GM11168 (cell line): ENCODE measurements at regions not wholly inside any gene's neighbourhood (a gene's known extent, or its start where the extent isn't known, plus 50 kb on each side); places are given as distances from the start of the nearest gene placed in this dataset.

Experiments used
- in situ Hi-C: fragments of 300-500 bp; cut with MboI; formaldehyde crosslinking; loops from one replicate; pipeline ENCODE4 v1.12.0; 2022; ENCODE audit warnings: low sequenced_read_pairs; ENCODE audit not compliant: unreplicated experiment

DNA sequence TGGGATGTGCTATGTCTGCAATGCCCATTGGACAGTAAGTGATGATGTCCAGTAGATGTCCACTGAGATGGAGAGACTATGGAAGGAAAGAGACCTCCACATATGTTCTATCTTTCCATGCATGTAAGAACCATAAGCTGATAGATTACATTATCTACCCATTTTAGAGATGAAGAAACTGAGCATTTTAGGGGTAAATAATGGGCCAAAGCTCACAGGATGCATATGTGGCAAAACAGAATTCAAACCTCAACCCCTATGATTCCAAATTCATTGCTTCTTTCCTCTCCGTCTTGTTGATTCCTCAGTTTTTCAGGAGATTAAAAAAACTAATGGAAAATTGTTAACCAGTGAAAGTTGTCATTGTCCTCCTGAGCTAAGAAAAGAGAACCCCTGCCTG lies 200.7 kb upstream of the PWP1 start:
- in situ Hi-C loops, result no loop called here

DNA sequence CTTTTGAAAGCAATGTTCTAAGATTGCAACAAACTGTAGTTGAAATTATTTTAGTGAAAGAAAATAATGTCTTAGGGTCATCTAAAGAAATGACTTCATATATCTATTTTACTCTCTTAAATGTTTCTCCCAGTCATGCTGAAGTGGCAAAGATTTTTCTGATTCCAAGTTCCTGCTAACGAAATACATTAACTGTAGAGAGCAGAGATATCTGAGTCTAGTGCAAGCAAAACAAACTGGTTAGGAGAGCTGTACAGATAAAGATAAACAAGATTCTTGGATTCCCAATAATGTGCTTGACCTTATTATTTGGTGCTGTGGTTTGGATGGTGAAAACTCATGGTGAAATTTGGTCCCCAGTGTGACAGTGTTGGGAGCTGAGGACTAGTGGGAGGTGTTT lies 199.9 kb upstream of the PWP1 start:
- in situ Hi-C loops, result no loop called here

DNA sequence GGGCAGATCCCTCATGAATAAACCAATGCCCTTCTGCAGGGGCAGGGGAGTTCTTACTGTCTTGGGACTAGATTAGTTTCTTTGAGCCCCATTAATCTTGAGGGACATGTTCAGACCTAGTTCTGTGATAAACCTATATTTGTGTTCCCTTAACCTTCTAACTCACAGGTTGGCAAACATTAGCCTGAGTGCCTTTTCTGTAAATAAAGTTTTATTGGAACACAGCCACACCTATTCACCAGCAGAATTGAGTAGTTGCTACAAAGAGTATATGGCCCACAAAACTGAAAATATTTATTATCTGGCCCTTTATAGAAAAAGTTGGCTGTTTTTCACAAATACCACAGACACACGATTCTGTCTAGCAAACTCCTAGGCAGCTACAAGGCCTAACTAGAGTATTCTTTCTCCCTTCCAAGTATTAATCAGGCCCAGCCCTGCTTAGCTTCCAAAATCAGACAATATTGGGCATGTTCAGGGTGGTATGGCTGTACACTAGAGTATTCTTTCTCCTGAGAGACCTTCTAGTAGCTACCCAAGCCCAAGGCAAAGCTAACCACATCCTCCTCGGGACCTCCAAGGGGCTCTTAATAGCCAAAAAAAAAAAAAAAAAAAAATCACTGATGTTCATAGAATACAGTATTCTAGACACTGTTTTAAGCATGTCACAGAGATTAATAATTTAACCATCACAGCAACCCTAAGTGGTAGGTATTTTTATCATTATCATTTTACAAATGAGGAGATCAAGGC lies 199.3 kb upstream of the PWP1 start:
- in situ Hi-C loops, result no loop called here

DNA sequence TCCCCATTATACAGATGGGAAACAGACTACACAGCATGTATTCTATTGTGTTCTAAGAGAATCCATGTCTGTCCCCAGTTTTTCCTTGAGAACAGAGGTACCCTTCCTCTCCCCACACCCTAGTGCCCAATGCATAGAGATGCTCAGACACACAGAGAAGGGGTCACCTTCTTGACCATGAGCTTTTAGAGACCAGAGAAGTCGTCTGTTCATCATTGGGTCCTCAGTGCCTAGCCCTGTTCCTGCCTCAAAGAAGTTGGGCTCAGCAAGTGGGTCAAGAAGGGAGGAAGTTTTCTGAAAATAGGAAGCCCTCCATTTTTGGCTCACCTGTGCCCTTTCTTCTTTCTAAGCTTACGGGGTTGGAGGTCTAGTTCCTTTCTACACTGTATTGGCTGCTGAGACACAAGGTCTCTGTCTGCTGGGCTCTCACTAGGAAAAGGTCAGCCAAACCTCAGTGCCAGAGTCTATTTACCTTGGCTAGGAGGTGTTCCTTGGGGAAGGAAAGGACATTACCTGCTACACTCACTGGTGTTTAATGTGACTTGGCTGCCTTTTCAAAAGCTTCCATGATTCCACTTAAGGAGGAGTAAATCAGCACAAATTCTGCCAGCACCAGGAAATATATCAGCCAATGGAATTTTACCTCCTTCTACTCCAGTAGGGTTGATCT lies 198.5 kb upstream of the PWP1 start:
- in situ Hi-C loops, result no loop called here

DNA sequence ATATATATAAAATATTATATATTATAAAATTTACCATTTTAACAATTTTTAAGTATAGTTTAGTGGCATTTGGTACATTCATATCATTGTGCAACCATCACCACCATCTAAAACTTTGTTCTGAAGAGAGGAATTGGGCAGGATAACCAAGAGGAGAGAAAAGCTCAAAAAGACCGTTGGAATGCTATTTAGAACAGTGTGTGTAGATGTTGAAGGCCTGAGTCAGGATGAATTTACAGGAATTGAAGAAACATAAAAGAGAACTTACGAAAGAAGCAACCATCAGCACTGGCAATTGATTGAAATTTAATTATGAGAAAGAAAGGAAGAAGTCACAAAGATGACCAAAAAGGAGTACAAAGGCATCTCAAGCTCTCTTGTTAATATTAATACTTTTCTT lies 196.9 kb upstream of the PWP1 start:
- in situ Hi-C loops, result no loop called here

DNA sequence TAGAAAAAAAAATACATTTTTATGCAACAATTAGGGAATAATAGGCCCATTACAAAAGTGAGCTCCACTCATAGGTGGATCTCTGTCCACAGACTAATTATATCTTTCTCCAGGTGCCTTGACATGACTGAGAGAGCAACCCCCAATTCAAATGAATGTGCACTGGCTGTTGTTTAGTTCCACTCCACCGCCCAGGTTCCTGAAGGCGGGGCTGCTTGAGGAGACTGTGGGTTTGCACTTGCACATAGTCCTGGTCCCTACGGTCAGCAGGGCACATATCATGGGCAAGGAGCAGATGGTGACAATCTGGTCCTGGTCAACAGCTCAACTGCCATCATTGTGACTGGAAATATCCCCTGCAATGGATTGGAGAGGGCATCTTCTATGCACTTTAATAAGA lies 195.6 kb upstream of the PWP1 start:
- in situ Hi-C loops, result no loop called here

DNA sequence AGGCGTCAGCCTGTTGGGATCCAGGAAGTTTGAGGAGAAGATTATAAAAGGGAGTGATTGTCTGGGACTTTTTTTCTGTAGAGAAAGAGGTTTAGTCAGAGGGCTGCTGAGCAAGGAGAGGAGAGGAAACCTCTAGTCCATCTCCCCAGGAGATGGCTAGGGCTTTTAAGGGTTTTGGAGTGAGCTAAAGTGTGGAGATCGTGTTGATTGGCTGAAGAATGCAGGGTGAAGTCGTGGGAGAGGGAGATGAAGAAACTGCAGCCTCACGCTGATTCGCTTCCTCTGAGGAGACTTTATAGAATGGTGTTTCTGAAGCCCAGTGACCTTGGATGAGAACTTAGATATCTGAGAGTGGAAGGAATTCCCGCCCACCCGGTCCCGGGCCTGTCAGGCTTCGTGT lies 193.7 kb upstream of the PWP1 start:
- in situ Hi-C loops, result no loop called here

DNA sequence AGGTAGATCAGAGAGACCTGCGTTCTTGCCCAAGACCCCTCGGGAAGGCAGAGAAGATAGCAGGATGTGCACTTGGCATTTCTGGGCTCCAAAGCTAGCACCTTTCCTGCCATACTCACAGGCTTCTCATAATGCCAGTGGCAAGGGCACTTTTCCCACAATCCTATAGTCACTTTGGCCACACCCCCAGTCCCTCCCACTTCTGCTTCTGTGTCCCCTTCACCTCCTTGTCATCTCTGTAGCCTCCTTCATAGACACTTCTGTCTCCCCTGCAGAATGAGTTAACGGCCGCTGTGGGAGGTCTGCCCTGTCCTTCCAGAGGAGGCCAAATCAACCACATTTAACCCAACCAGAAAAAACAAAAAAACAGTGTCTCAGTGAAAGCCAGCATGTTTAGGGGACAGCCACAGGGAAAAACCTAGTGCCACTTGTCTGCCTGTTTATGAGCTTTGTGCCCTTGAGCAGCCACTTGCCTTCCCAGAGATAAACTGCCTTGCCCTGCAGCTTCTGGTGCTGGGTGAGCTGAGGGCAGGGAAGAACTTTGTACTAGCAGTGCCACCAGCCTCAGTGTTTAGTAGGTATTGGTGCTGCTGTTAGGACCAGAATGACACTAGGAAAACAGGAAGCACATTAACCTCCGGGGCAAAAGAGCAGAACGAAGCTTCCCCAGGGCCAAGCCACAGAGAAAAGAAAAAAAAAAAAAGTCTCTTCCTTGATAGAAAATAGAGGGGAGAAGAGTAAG lies 193.0 kb upstream of the PWP1 start:
- in situ Hi-C loops, result no loop called here

DNA sequence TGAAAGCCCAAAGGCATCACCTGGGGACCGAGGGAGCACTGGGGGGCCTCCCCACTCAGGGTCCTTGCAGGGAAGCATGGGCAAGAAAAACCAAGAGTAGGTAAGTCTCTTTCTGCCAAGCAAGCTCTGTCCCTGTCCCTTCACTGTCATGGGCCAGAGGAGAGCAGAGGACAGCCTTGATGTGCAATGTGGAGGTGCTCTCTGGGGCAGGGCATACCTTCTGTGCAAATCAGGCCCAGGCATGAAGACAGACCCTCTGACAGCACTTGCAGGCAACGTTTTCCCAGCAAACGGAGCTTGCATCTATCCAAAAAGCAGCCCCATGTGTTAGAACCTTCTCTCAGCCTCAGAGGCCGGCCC lies 192.5 kb upstream of the PWP1 start:
- in situ Hi-C loops, result no loop called here

DNA sequence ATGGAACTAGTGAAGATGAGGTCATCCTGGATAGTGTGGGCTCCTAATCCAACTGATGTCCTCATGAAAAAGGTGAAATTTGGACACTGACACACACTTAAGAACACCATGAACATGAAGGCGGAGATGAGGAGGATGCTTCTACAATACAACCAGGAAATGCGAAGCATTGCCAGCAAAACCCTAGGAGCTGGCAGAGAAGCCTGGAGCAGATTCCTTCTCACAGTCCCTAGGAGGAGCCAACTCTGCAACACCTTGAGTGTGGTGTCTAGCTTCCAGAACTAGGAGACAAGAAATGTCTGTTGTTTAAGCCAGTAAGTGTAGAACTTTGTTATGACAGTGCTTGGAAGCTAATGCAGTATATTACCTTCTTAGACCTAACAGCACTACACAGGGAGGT lies 191.9 kb upstream of the PWP1 start:
- in situ Hi-C loops, result no loop called here

DNA sequence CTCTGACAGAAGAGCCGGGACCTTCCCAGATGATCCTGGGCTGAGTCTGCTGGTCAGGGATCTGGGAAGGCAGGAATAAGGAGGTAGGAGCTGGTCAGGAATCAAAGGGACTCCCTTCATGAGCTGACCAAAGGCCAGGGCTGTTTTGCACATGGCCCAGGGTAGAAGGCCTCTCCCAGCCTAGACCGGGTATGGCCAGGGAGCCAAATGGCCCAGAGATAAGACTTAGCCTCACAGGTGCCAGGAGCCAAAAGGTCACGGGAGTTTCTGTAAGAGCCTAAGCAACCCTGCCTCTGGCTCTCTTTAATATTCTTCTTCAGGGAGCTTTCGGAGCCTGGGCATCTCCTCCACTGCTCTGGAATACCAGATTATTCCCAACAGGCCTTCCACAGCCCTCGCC lies 191.3 kb upstream of the PWP1 start:
- in situ Hi-C loops, result no loop called here

DNA sequence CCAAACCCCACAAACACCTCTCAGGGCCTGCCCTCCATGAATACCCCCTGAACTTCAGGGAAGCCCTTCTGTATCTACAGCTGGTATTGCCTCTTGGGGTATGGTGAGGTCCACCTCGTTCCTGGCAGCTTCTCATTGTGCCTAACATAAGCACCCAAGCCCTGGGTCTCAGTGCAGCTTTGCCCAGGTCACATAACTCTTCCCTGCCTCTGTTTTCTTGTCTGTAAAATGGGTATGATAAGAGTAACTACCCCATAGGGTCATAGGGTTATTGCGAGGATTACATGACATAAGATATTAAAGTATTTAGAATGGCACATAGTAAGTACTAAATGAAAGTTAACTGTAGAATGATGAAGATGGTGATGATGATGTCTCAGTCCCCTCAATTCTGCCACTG lies 190.0 kb upstream of the PWP1 start:
- in situ Hi-C loops, result no loop called here

DNA sequence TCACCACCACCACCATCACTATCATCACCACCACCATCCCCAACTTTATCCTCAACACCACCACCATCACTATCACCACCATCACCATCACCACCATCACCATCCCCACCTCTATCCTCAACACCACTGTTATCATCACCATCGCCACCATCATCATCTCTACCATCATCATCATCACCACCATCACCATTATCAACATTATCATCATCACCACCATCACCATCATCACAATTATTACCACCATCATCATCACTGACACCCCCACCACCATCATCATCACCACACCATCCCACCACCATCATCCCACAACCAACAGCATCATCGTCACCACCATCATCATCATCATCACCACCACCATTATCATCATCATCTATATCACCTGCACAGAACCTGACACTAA lies 188.4 kb upstream of the PWP1 start:
- in situ Hi-C loops, result no loop called here

DNA sequence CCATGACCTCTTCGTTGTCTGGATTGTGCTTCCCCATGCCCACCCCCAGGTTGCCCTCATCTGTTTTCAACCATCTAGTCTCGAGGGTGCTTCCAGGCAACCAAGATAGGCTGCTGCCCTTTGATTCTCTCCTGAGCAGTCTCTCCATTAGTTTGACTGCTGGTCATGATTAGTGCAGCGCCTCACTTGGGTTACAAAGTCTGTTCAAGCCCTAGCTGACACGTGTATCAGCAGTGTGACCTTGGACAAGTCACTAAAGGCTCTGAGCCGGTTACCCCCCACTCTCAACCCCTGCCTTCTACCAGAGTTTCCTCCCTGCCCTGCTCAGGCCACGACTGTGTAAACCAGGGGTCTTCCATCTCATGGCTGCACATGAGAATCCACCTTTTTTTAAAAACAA lies 185.3 kb upstream of the PWP1 start:
- in situ Hi-C loops, result no loop called here

DNA sequence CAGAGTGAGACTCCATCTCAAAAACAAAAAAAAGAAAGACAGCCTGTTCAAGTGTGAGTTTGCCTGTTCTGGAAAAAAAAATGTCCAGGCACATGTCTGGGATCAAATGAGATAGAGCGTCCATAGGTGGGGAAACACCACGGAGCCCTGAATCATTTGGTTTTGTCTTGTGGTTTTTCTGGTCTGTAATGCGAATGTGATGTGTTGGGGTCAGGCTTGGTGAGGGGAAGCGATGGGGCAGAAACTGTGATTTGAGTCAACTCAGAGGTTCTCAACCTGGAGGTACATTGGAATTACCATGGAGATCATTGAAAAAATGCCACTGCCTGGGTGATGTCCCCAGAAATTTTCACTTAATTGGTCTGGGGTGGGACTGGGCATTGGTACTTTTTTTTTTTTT lies 183.9 kb upstream of the PWP1 start:
- in situ Hi-C loops, result no loop called here

DNA sequence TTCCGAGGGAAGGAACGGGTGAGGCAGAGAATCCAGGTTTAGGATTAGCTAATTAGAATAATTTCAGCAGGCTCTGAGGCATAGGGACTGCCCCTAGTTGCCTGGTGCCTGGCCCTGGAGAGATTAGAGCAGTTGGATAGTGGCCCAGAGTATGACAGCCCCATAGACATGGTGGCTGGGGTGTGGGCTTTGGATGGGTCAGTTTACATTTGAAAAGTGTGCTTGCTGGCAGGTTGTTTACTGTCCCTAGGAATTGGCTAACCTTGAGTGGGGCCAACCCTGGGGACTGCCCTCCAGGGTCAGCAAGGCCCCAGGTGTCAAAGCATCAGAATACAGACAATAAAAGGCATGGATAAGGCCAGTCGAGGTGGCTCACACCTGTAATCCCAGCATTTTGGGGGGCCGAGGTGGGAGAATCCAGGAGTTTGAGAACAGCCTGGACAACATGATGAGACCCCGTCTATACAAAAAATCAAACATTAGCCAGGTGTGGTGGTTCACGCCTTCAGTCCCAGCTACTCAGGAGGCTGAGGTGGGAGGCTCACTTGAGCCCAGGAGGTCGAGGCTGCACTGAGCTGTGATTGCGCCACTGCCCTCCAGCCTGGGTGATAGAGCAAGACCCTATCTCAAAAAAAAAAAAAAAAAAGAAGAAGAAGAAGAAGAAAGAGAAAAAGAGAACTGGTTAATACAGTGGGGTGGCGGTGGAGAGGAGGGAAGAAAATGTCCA lies 182.3 kb upstream of the PWP1 start:
- in situ Hi-C loops, result no loop called here

DNA sequence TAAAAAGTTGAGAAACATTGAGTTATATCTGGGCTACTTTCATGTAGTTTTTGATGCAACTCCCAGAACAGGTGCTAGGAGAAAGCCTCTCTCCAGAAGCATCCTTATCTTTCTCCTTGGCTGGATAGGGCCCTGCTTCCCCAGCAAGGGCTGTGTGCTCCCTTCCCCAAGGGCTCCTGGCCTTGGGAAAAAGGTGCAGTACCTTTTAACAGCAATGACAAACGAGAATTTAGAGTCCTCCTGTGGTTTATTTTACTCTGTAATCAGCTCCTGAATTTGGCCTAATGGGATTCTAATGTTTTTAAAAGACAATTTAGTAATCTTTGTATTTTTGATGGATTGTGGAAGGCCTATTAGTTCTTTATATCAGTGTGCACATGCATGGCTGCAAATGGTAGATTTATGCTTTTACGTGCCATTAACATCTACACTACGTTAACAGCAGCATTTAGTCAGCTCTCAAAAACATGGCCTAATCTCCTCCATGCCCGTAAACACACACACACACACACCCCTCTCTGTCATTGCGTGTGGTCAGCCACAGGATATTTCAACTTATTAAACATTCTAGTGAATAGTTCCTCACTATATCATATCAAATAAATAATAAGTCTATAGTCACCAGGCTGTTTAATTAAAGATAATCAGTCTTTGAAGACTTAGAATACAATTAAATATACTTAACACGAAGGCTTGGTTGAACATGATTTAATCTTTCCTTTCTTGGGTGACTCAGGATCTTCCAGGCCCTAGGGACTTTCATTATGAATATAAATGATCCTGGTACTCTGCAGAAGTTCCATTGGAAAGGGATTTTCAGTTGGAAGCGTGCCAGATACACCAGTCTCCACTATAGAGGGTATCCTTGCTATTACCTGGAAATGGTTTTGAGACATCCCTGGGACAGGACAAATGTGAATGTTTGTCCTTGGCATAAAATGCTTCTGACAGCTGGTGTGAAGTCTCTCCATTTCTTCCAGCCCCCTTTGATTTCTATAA lies 181.4 kb upstream of the PWP1 start:
- in situ Hi-C loops, result no loop called here

DNA sequence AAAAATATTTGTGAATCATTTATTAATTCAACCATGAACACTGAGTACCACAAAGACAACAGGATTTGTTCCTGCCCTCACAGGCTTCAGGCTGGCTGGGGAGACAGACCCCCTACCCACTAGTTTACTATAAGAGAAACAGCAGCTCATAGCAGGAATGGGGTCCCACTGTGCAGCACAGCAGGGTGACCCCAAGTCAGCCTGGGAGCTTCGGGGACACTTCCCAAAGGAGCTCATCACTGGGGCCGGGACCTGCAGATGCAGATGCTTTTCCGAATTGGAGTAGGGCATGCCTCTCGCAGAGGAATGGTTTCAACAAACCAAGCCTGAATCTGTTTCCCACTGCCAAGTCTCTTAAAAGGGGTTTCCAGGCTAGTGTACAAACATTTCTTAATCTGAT lies 176.2 kb upstream of the PWP1 start:
- in situ Hi-C loops, result no loop called here

DNA sequence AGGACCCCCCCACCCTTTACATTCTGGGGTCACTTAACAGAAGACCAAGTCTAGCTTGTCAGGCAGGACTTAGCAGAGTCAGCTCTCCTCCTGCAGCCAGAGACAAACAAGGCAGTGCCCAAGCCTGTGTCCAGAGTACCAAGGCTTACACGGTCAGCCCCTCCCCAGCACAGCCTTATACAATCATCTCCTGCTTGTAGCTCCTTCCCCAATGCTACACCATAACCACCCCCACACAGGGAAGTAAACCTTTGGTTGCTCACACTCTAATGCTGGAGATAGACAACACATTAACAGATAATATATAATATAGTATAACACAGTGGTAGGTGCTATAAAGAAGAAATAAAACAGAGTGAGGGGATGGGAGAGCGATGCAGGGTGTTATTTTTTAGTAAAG lies 175.4 kb upstream of the PWP1 start:
- in situ Hi-C loops, result no loop called here

DNA sequence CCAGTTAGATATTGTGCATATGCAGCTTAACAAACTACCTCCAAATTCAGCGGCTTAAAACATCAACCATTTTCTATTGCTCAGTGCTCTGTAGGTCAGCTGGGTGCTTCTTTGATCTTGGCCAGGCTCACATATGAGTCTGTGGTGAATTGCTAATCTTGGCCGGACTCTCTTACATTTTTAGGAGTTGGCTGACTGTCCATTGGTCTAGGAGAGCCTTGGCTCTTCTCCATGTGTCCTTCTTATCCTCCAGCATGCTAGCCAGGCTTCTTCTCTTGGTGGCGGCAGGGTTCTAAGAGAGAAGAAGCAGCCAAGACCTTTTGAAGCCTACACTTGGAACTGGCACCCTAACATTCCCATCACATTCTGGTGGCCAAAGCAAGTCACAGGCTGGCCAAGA lies 174.3 kb upstream of the PWP1 start:
- in situ Hi-C loops, result no loop called here
